ENCODE measurements at regions not wholly inside any gene's neighbourhood (a gene's known extent, or its start where the extent isn't known, plus 50 kb on each side); places are given as distances from the start of the nearest gene placed in this dataset.

GRCh38 chr5:165457859-165458481 lies 1952.6 kb downstream of the MAT2B start:
- TF ChIP-seq CTCF (IDR thresholded peaks at IDR 0.05) (peak in 3 of 6 experiments; percentile 15 to 42 (median 31)), POLR2A (IDR thresholded peaks at IDR 0.05) (no peak)

All from thyroid gland (tissue), 4 donors.